NCI-H1694 (cell line): ENCODE measurements at regions not wholly inside any gene's neighbourhood (a gene's known extent, or its start where the extent isn't known, plus 50 kb on each side); places are given as distances from the start of the nearest gene placed in this dataset.

Source experiments
- DNase-seq: peaks from one replicate; lab custom pipeline; 2025; lab: John Stamatoyannopoulos, UW

- DNase-seq: no peak
These were observed 418.6 kb downstream of the TUSC7 start for GRCh38 chr3:117128133-117128532.

DNA sequence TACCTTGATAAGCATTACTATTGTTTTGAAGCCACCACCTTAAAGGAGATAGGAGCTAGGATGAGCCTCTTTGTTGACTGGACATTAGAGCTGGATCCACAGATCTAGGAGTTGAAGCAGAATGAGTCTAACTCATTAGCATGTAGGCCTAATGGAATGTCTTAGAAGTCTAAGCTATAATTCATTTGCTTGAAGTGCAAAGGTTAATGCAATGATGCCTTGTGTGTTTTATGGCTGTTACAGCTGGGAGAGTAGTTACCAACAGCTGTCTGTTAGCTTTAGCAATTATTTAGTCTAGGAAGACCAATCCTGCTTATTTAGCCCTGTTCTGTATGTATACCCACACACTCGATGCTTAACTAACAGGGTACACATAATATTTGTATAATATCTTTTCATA is 419.3 kb downstream of the TUSC7 start:
- no peak for DNase-seq

DNA sequence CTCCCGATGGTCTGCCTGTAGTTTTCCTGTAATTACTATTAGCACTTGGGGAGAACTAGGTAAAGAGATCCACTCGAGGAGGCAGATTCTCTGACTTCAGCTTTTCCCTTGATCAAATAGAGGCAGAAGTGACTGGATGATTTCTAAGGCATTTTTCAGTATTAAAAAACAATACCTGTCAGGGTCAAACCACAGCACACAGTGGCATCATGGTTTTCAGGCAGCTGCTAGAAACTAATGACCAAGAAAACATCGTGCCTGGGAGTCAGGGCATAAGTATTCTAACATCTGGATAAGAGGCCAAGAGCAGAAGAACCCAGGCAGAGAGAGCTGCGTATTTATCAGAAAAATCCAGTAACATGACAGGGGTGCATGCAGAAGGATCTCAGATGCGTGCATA is 419.9 kb downstream of the TUSC7 start:
- DNase-seq: no peak

DNA sequence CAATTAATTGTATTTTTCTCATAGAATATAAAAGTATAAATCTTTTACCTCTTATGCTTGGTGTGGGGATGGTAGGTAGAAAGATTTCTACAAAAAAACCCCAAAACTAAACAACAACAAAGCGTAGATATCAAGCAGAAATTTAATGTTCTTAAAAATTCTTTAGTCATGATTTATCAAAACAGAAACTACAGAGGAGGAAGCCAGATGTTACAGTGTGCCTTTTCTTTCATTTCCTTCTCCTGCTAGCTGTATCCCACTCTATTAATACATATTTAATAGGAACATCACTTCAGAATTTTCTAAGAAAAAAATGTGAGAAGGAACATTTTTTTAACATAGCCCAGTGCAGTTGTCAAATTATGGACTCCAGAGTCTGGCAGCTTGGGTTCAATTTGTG is 420.6 kb downstream of the TUSC7 start:
- no peak for DNase-seq

DNA sequence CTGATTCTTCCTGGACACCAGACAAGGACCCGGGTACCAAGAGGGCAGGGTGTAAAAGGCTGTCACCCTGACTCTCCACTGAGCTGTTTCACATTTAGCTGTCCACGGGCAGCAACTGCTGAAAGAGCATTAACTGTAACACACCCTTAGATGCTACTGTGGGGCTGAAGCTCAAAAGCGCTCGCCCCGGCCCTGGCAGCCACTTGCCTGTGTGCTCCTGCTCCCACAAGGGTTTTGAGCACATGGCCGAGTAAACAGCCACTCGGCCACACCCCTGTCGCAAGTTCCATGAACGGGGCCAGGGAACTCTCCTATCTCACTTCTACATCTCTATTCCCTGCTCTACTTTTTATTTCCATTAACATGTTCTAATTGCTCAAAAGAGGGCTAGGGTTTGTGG is 421.7 kb downstream of the TUSC7 start:
- no peak for DNase-seq

DNA sequence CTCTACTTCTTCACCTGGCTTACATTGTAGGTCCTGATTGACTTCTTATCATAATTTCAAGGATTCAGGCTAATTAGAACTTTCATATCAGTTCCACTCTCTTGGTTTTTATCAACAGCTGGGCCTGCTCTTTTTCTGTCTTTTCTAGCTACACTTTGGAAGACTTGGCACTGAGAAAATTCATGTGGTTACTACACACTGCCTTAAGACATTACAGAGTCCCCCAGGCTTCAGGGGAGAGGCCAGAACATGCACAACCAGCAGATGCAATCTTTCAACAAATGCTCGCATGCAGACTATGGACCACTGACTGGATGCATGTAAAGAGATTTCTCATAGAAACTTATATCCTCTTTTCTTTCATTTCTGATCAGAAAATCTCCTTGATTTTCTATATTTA is 423.5 kb downstream of the TUSC7 start:
- DNase-seq: no peak

- DNase-seq: no peak
These were observed 425.6 kb downstream of the TUSC7 start for GRCh38 chr3:117135207-117135606.

DNA sequence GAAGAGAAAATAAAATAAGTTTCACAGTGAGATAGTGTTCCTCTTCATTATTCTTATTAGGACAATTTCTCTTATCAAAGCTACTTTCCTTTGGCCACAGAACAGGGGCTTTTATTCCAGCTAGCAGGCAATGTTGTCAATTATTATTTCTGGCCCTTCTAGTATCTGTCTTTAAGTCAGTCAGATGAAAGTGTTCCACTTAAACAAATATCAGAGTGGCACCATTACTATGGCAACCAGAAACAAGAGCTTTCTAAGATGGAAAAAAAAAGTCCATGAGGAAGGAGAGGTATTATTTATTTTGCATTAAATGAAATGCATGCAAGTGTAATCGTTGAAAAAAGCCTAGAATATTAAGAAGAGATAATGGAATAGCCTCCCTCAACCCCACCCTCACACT is 426.4 kb downstream of the TUSC7 start:
- no peak for DNase-seq

DNA sequence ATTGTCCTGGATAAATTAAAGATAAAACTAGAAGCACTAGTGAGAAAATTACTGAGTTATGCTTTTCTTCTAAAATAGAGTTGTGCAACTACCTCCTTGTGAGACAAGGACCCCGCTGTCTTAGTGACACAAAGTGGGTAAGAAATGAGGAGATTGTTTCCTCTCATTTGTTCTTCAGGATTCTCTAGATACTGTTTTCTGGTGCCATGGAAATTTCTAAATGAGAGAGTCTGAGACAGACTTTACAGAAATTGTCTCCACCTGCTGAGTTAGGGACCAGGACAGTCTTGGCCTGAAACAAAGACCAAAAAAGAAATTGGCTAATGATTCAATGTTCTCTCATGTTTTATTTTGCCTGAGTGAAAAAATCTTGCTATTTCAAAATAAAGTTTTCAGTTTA is 427.5 kb downstream of the TUSC7 start:
- no peak for DNase-seq

DNA sequence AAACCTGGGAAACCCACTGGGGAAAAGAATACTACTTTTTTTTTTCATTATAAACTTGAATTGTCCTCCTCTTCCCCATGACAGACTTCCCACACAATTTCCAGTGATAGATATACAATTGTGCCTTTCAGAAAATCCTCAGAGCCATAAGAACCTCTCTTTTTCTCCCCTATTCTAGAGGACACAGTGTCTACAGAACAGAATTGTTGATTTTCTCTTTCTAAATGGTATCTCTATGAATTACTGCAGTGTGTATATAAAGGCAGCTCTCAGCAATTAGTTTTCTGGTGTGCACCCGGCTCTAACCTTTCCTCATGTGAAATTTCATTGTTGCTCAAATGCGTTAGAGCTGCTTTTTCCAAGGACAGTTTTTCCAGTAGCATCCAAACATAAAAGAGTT is 430.1 kb downstream of the TUSC7 start:
- DNase-seq: no peak

GRCh38 chr3:117141812-117142211 is 432.2 kb downstream of the TUSC7 start:
- DNase-seq: no peak

GRCh38 chr3:117144853-117145252 is 435.3 kb downstream of the TUSC7 start:
- no peak for DNase-seq

GRCh38 chr3:117145677-117146076 is 436.1 kb downstream of the TUSC7 start:
- no peak for DNase-seq

- no peak for DNase-seq
These were observed 437.0 kb downstream of the TUSC7 start for GRCh38 chr3:117146571-117146970.

GRCh38 chr3:117149584-117149983 is 440.0 kb downstream of the TUSC7 start:
- no peak for DNase-seq

GRCh38 chr3:117150628-117151027 is 441.0 kb downstream of the TUSC7 start:
- no peak for DNase-seq

DNA sequence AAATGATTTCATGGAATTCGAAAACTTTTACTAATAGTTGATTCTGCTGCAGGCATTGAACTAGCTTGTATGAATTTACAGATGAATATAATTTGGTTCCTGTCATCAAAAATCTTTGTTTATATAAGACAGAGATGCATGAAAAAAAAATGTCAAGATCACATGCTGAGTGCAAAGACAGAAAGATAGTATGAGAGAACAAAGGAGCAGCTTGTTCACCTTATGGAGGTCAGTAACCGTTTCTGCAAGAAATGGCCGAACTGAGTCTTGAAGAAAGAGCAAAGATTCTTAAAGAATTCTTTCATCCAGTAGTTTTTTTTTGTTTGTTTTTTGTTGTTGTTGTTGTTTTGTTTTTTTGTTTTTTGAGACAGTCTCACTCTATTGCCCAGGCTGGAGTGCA is 450.6 kb downstream of the TUSC7 start:
- DNase-seq: no peak

DNA sequence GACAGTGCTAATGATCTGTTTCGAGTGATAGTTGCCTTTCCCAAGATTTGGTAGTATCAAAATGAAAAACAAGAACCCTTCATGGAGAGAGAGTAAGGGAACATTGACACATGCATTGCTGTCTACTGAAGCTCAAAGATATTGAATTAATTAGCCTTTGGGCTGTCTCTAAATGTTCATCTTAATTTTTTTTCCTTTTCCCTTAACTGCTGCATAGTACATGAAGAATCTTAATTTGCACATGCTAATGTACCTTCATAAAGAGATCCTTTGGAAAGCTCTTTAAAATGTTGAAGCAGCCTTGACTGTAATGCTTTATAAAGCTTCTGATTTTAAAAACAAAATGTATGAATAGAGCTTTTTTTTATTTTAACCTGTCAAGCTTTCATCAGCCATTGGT is 452.2 kb downstream of the TUSC7 start:
- DNase-seq: no peak

DNA sequence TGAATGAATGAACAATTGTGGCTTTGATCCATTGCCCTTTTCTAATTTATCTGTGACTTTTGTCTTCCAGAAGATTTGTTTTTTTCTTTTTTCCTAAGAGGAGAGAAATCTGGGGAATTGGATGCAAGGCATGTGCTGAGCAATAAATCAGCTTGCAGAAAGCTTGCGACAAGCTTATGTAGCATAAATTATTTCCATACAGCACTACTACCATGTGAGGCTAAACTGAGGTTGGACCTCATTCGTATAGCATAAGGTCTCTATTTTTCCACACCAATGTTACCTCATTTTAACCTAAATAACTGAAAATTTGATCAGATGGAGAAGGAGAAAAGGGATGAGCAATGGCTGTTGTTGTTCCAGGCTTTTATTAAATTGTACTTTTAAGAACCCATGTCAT is 455.6 kb downstream of the TUSC7 start:
- DNase-seq: no peak

DNA sequence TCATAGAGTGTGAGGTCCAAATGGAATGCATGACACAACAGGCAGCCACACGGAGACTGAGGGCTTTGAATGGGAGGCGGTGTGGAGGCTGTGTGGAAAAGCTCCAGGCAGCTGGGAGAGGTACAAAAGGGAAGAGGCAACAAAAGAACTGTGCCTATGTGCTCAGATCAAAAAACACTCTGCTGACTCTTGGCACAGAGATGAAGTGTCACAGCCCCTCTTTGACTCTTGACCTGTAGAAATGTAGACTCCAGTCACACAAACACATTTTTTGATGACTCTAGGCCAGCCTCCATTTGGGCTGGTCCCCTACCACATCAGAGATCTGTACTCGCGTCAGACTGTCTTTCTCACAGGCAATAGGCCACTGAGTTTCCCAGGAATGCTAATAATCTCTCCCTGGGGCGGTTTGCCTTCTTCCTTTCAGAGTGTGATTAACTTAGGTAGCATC is 456.0 kb downstream of the TUSC7 start:
- DNase-seq: no peak

DNA sequence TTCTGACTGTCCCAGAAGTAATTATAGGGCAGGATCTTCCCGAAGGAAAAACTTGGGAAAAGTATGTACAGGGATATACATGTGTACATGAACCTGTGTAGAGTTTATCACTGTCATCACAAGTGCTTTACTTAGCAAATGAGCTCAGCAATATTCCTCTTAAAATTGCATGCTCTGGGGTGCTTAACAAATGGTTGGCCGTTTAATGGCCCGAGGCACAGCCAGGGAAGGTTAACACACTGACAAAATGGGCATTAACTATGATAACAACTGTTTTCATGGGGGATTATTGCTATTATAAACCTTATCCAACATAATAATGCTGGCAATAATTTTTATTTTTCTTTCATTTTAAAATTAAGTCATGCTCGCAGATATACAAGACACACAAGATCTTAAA is 459.3 kb downstream of the TUSC7 start:
- no peak for DNase-seq

GRCh38 chr3:117170094-117170493 is 460.5 kb downstream of the TUSC7 start:
- DNase-seq: no peak

GRCh38 chr3:117171124-117171523 is 461.5 kb downstream of the TUSC7 start:
- no peak for DNase-seq

DNA sequence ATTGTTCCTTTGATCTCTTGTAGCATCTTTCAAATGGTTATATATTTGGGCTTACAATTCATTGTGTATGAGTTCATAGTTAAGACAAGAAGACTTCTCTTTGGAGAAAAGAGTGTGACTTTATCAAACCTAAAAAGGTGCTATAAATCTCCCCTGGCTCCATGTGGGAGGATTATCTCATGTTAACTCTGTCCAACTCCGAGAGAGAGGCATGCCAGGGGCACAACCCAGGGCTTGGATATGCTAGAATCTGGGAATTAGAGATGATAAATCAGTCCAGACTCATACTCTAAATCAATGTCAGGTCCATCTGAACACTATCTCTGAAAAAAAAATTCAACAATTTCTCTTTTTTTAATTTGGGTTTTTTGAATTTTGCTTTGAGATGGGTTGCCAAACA is 462.8 kb downstream of the TUSC7 start:
- DNase-seq: no peak

DNA sequence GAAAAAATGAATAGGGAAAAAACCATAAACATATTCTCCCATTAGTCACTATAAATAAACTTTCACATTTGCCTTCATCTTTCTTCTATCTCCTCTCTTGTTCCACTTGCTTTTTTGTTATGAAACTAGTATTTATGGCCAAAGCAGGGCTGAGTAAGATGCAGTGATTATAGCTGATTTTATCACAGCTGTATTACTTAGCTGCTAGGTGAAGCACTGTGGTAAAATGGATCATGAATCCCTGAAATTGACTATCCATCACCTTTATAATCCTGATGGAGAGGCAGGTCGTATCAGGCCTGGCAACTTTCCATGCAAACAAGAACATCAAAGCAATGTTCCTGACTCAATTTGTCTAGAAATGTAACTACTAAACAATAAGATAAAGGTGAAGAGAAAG is 471.6 kb downstream of the TUSC7 start:
- DNase-seq: no peak
